ENCODE measurements at regions not wholly inside any gene's neighbourhood (a gene's known extent, or its start where the extent isn't known, plus 50 kb on each side); places are given as distances from the start of the nearest gene placed in this dataset.

DNA sequence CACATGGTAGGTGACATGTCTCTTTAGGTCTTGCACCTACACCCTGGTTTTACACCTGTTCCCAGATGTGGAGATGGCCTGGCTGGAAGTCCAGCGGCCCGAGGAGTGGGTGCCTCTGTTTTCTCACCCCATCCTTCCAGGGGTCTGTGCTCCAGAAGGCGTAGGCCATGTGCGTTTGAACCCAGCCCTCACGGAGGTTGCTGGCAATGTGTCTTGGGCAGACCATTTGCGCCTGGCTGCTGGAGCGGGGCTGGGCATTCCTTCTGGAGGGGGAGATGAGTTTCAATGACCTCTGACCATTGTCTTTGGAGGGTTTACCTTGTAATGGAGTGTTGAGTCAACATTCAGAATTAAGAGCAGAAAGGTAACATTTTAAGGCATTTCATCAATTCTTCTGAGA is 54.8 kb upstream of the ZNF536 start:
- no peaks in the 10 kb centered on the region for H3K9me3 ChIP-seq (ENCODE audit: control insufficient read depth in 2 of 2, insufficient read depth in 1 of 2, low read length in 1 of 2)
- no peak for DNase-seq (ENCODE audit: low read depth in 6 of 9, low spot score in 9 of 9)
- WGBS, result 86% methylated on average over 7 of the region's 7 CpGs
- H3K27me3 ChIP-seq (ENCODE audit: control insufficient read depth in 2 of 2, insufficient read depth in 1 of 2, low read length in 1 of 2), result no peaks in the 10 kb centered on the region
- no peaks in the 10 kb centered on the region for H3K36me3 ChIP-seq (ENCODE audit: control insufficient read depth in 2 of 2, insufficient read depth in 2 of 2, low read length in 1 of 2)
- no peak overlapping the region for H3K4me3 ChIP-seq (ENCODE audit: low read length in 2 of 2)
- H3K27ac ChIP-seq (ENCODE audit: low read depth in 1 of 2, low read length in 1 of 2), result no peak overlapping the region
- H3K4me1 ChIP-seq (ENCODE audit: control insufficient read depth in 2 of 2, insufficient read depth in 2 of 2, low read length in 2 of 2), result no peaks in the 10 kb centered on the region

- DNase-seq (ENCODE audit: low read depth in 6 of 9, low spot score in 9 of 9), result no peak
- Histone ChIP-seq H3K4me3 (ENCODE audit: low read length in 2 of 2) (no peak overlapping the region), H3K27me3 (ENCODE audit: control insufficient read depth in 2 of 2, insufficient read depth in 1 of 2, low read length in 1 of 2) (no peaks in the 10 kb centered on the region), H3K27ac (ENCODE audit: low read depth in 1 of 2, low read length in 1 of 2) (no peak overlapping the region), H3K4me1 (ENCODE audit: control insufficient read depth in 2 of 2, insufficient read depth in 2 of 2, low read length in 2 of 2) (no peaks in the 10 kb centered on the region), H3K9me3 (ENCODE audit: control insufficient read depth in 2 of 2, insufficient read depth in 1 of 2, low read length in 1 of 2) (no peaks in the 10 kb centered on the region), H3K36me3 (ENCODE audit: control insufficient read depth in 2 of 2, insufficient read depth in 2 of 2, low read length in 1 of 2) (no peaks in the 10 kb centered on the region)
- WGBS, result 91% methylated on average over 5 of the region's 5 CpGs
Measured at GRCh38 chr19:30318261-30318660, 53.9 kb upstream of the ZNF536 start.

DNA sequence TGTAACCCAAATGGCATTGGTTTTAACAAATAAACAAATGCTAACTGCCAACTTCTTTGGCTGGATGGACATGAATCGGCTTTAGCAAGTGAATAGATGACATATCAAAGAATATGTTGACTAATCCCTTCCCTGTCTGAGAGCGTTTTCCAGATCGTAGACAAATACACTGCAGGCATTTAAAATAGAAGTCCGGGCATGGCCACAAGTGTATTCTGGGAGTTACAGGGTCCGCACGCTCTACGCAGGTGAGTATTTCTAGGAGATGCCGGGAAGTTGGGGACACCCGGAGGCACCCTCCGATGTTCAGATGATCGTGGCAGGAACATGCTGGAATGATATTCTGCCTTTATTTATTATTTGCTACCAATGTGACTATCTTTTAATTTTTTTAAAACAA is 53.2 kb upstream of the ZNF536 start:
- Histone ChIP-seq H3K27me3 (ENCODE audit: control insufficient read depth in 2 of 2, insufficient read depth in 1 of 2, low read length in 1 of 2) (no peaks in the 10 kb centered on the region), H3K36me3 (ENCODE audit: control insufficient read depth in 2 of 2, insufficient read depth in 2 of 2, low read length in 1 of 2) (no peaks in the 10 kb centered on the region), H3K9me3 (ENCODE audit: control insufficient read depth in 2 of 2, insufficient read depth in 1 of 2, low read length in 1 of 2) (no peaks in the 10 kb centered on the region), H3K4me1 (ENCODE audit: control insufficient read depth in 2 of 2, insufficient read depth in 2 of 2, low read length in 2 of 2) (no peaks in the 10 kb centered on the region), H3K4me3 (ENCODE audit: low read length in 2 of 2) (no peak overlapping the region), H3K27ac (ENCODE audit: low read depth in 1 of 2, low read length in 1 of 2) (no peak overlapping the region)
- WGBS, result 93% methylated on average over 11 of the region's 11 CpGs
- no peak for DNase-seq (ENCODE audit: low read depth in 6 of 9, low spot score in 9 of 9)

DNA sequence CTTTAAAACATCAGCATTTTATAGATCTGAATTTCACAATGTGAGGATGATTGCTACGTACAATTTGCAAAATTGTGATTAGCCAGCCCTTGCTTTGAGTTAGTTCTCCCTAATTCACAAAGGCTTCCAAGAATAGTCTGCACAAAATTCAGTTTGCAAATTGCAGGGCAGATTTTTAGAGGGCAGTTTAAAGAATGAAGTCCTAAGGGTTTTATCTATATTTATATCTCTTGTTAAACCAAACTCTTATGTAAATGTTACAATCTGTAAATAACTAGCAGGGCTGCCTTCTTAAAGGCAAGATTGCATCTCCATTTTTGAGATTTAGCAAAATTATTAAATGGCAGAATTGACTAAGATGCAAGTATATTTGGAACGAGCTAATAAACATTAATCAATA is 52.8 kb upstream of the ZNF536 start:
- Histone ChIP-seq H3K4me3 (ENCODE audit: low read length in 2 of 2) (no peak overlapping the region), H3K27ac (ENCODE audit: low read depth in 1 of 2, low read length in 1 of 2) (no peak overlapping the region), H3K27me3 (ENCODE audit: control insufficient read depth in 2 of 2, insufficient read depth in 1 of 2, low read length in 1 of 2) (no peaks in the 10 kb centered on the region), H3K36me3 (ENCODE audit: control insufficient read depth in 2 of 2, insufficient read depth in 2 of 2, low read length in 1 of 2) (no peaks in the 10 kb centered on the region), H3K4me1 (ENCODE audit: control insufficient read depth in 2 of 2, insufficient read depth in 2 of 2, low read length in 2 of 2) (no peaks in the 10 kb centered on the region), H3K9me3 (ENCODE audit: control insufficient read depth in 2 of 2, insufficient read depth in 1 of 2, low read length in 1 of 2) (no peaks in the 10 kb centered on the region)
- 91% methylated on average over 2 of the region's 2 CpGs for WGBS
- no peak for DNase-seq (ENCODE audit: low read depth in 6 of 9, low spot score in 9 of 9)

GRCh38 chr19:30319876-30320275 is 52.3 kb upstream of the ZNF536 start:
- no peak overlapping the region for H3K4me3 ChIP-seq (ENCODE audit: low read length in 2 of 2)

DNA sequence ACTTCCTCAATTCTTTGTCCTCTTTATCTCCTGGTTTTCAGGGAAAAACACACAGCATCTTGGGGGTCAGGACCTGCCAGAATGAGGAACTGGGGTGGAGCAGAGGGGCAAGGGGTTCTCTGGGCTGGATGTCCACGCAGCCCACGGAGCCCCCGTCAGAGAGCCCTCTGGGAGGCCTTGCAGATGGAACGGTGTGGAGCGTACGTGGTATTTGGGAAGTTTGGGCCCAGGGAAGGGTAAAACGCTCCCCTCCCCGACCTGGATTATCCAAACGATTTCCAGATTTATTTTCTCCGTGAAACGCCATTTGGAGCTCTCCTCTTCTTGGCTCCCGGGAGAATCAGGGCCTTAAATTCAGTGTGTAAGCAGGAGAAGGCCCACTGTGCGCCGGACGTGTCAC is 51.7 kb upstream of the ZNF536 start:
- H3K36me3 ChIP-seq (ENCODE audit: control insufficient read depth in 2 of 2, insufficient read depth in 2 of 2, low read length in 1 of 2), result no peaks in the 10 kb centered on the region
- WGBS, result 86% methylated on average over 15 of the region's 15 CpGs
- DNase-seq (ENCODE audit: low read depth in 6 of 9, low spot score in 9 of 9), result no peak

More at GRCh38 chr19:30319876-30320275, 52.3 kb upstream of the ZNF536 start:
- DNase-seq (ENCODE audit: low read depth in 6 of 9, low spot score in 9 of 9), result no peak
- H3K9me3 ChIP-seq (ENCODE audit: control insufficient read depth in 2 of 2, insufficient read depth in 1 of 2, low read length in 1 of 2), result no peaks in the 10 kb centered on the region
- no peaks in the 10 kb centered on the region for H3K27me3 ChIP-seq (ENCODE audit: control insufficient read depth in 2 of 2, insufficient read depth in 1 of 2, low read length in 1 of 2)
- no peaks in the 10 kb centered on the region for H3K4me1 ChIP-seq (ENCODE audit: control insufficient read depth in 2 of 2, insufficient read depth in 2 of 2, low read length in 2 of 2)
- H3K27ac ChIP-seq (ENCODE audit: low read depth in 1 of 2, low read length in 1 of 2), result no peak overlapping the region
- H3K36me3 ChIP-seq (ENCODE audit: control insufficient read depth in 2 of 2, insufficient read depth in 2 of 2, low read length in 1 of 2), result no peaks in the 10 kb centered on the region

DNA sequence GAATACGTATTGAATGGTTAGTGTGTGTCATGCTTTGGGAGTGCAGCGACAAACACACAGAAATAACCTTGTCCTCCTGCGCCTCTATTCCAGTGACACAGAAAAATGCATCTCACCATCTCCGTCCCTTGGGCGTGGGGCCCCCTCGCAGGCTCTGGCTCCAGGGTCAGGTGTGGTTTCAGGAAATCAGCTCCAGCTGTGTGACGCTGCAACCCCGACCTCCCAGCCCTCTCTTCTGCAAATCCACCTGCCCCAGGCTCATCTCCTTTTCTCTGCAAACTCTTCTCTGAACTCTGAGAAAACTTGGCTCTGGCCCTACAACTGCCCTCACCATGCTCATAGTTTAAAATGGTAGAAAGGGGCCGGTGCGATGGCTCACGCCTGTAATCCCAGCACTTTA is 51.3 kb upstream of the ZNF536 start:
- no peak overlapping the region for H3K27ac ChIP-seq (ENCODE audit: low read depth in 1 of 2, low read length in 1 of 2)
- H3K36me3 ChIP-seq (ENCODE audit: control insufficient read depth in 2 of 2, insufficient read depth in 2 of 2, low read length in 1 of 2), result no peaks in the 10 kb centered on the region
- H3K4me3 ChIP-seq (ENCODE audit: low read length in 2 of 2), result no peak overlapping the region
- no peak for DNase-seq (ENCODE audit: low read depth in 6 of 9, low spot score in 9 of 9)
- H3K4me1 ChIP-seq (ENCODE audit: control insufficient read depth in 2 of 2, insufficient read depth in 2 of 2, low read length in 2 of 2), result no peaks in the 10 kb centered on the region
- no peaks in the 10 kb centered on the region for H3K27me3 ChIP-seq (ENCODE audit: control insufficient read depth in 2 of 2, insufficient read depth in 1 of 2, low read length in 1 of 2)
- no peaks in the 10 kb centered on the region for H3K9me3 ChIP-seq (ENCODE audit: control insufficient read depth in 2 of 2, insufficient read depth in 1 of 2, low read length in 1 of 2)
- 87% methylated on average over 11 of the region's 11 CpGs for WGBS

More for the DNA sequence above, 51.7 kb upstream of the ZNF536 start:
- no peaks in the 10 kb centered on the region for H3K4me1 ChIP-seq (ENCODE audit: control insufficient read depth in 2 of 2, insufficient read depth in 2 of 2, low read length in 2 of 2)
- H3K27ac ChIP-seq (ENCODE audit: low read depth in 1 of 2, low read length in 1 of 2), result no peak overlapping the region
- H3K27me3 ChIP-seq (ENCODE audit: control insufficient read depth in 2 of 2, insufficient read depth in 1 of 2, low read length in 1 of 2), result no peaks in the 10 kb centered on the region
- no peak overlapping the region for H3K4me3 ChIP-seq (ENCODE audit: low read length in 2 of 2)
- H3K9me3 ChIP-seq (ENCODE audit: control insufficient read depth in 2 of 2, insufficient read depth in 1 of 2, low read length in 1 of 2), result no peaks in the 10 kb centered on the region

Measured in thymus (tissue), 11 donors.